Vagina (tissue), 2 donors: ENCODE measurements at regions not wholly inside any gene's neighbourhood (a gene's known extent, or its start where the extent isn't known, plus 50 kb on each side); places are given as distances from the start of the nearest gene placed in this dataset.

Source experiments
- DNase-seq, 2 donors: peaks; one replicate each; pipeline ENCODE4 v3.0.0-alpha.2; 2017; ENCODE audit errors: extremely low spot score in 2 of 2
- H3K27ac ChIP-seq: fragments of 200-600 bp; sonication (generic); one replicate; pipeline ENCODE4 v1.5.1; 2019
- H3K27me3 ChIP-seq: fragments of 200-600 bp; sonication (generic); one replicate; pipeline ENCODE4 v1.5.1; 2019
- H3K36me3 ChIP-seq, 2 donors: fragments of 200-600 bp; sonication (generic); one replicate each; pipeline ENCODE4 v1.5.1; 2017 to 2019
- H3K4me1 ChIP-seq: fragments of 200-600 bp; sonication (generic); one replicate; pipeline ENCODE4 v1.5.1; 2019
- H3K4me3 ChIP-seq, 2 donors: fragments of 200-600 bp; sonication (generic); 1 replicate in 1 of 2; 2 replicates in 1 of 2; pipeline ENCODE4 v1.5.1; 2016 to 2019
- H3K9me3 ChIP-seq: fragments of 200-600 bp; sonication (generic); one replicate; pipeline ENCODE4 v1.5.1; 2019
- CTCF ChIP-seq, 3 experiments: fragments of 450-650 bp in 2 of 3; fragments of 200-600 bp in 1 of 3; sonication (generic) in 1 of 3; IDR thresholded peaks; one replicate each; pipeline ENCODE4 v1.5.1; 2017 to 2019; ENCODE audit warnings: antibody characterized with exemption in 3 of 3, mild to moderate bottlenecking in 2 of 3, moderate library complexity in 2 of 3
- POLR2A ChIP-seq, 2 donors: fragments of 450-650 bp; IDR thresholded peaks; one replicate each; pipeline ENCODE4 v1.6.1; 2017; ENCODE audit warnings: antibody characterized with exemption in 2 of 2, mild to moderate bottlenecking in 2 of 2, moderate library complexity in 2 of 2
- POLR2AphosphoS5 ChIP-seq, 2 donors: sonication (generic); formaldehyde crosslinking; IDR thresholded peaks; one replicate each; pipeline ENCODE4 v1.9.0; 2017; ENCODE audit warnings: antibody characterized with exemption in 2 of 2, mild to moderate bottlenecking in 2 of 2, low read depth in 1 of 2; ENCODE audit not compliant: insufficient read depth in 1 of 2
- intact Hi-C: fragments of 100-400 bp; cut with DNase I; formaldehyde crosslinking; loops from one replicate; pipeline ENCODE4 v1.15.1; 2023

GRCh38 chr19:30799865-30800755 is 427.9 kb downstream of the ZNF536 start:
- intact Hi-C loops = no loop called here
- Histone ChIP-seq H3K27ac (no peak overlapping the region), H3K4me1 (no peaks in the 10 kb centered on the region), H3K9me3 (no peaks in the 10 kb centered on the region), H3K4me3 (no peak overlapping the region), H3K36me3 (no peaks in the 10 kb centered on the region), H3K27me3 (no peaks in the 10 kb centered on the region)
- no peak for DNase-seq
- TF ChIP-seq POLR2AphosphoS5 (IDR thresholded peaks at IDR 0.05; ENCODE audit: insufficient read depth in 1 of 2, low read depth in 1 of 2) = no peak
- TF ChIP-seq CTCF (IDR thresholded peaks at IDR 0.05) = no peak

DNA sequence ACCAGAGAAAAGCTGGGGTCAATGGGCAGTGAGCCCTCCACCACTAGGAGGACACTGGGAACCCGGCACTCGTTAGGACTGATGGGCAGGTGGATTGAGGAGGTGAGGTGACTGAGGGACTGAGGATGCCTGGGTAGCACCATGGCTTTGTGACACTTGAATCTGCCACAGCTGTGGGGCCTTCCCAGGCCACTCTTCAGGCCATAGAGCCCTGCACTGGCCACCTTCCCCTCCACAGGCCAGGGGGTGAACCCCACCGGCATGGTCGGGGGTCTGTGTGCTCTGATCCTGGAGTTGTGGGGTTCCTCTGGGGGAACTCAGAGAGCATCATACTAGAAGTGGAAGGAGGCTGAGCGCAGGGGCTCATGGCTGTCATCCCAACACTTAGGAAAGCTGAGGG is 423.5 kb downstream of the ZNF536 start:
- Histone ChIP-seq H3K4me1 (peaks cover 5% of the 10 kb centered on the region), H3K27ac (no peak overlapping the region), H3K36me3 (no peaks in the 10 kb centered on the region), H3K27me3 (no peaks in the 10 kb centered on the region), H3K4me3 (no peak overlapping the region), H3K9me3 (no peaks in the 10 kb centered on the region)
- no peak for DNase-seq
- intact Hi-C loops = no loop called here
- no peak for TF ChIP-seq POLR2A (IDR thresholded peaks at IDR 0.05)
- TF ChIP-seq POLR2AphosphoS5 (IDR thresholded peaks at IDR 0.05; ENCODE audit: insufficient read depth in 1 of 2, low read depth in 1 of 2) = no peak
- no peak for TF ChIP-seq CTCF (IDR thresholded peaks at IDR 0.05)

- TF ChIP-seq POLR2A (IDR thresholded peaks at IDR 0.05) = no peak
- no peak for TF ChIP-seq CTCF (IDR thresholded peaks at IDR 0.05)
- no peak for TF ChIP-seq POLR2AphosphoS5 (IDR thresholded peaks at IDR 0.05; ENCODE audit: insufficient read depth in 1 of 2, low read depth in 1 of 2)
- Histone ChIP-seq H3K27me3 (no peaks in the 10 kb centered on the region), H3K36me3 (no peaks in the 10 kb centered on the region), H3K4me1 (peaks cover 21% of the 10 kb centered on the region), H3K4me3 (no peak overlapping the region), H3K27ac (no peak overlapping the region), H3K9me3 (no peaks in the 10 kb centered on the region)
- intact Hi-C loops = no loop called here
- peak; percentile 75 to 81 for DNase-seq
Observed at GRCh38 chr19:30792561-30793505, 420.6 kb downstream of the ZNF536 start.

- Histone ChIP-seq H3K4me1 (peaks cover 21% of the 10 kb centered on the region), H3K4me3 (no peak overlapping the region), H3K9me3 (no peaks in the 10 kb centered on the region), H3K27me3 (no peaks in the 10 kb centered on the region), H3K36me3 (no peaks in the 10 kb centered on the region), H3K27ac (peak overlapping the region; percentile 57)
- peak; percentile 55 to 90 for DNase-seq
- intact Hi-C loops = no loop called here
- TF ChIP-seq CTCF (IDR thresholded peaks at IDR 0.05) (no peak), POLR2AphosphoS5 (IDR thresholded peaks at IDR 0.05; ENCODE audit: insufficient read depth in 1 of 2, low read depth in 1 of 2) (peak in 1 of 2 donors; percentile 25), POLR2A (IDR thresholded peaks at IDR 0.05) (no peak)
Observed at GRCh38 chr19:30791088-30791487, 418.9 kb downstream of the ZNF536 start.
